H9 (cell line): ENCODE measurements at regions not wholly inside any gene's neighbourhood (a gene's known extent, or its start where the extent isn't known, plus 50 kb on each side); places are given as distances from the start of the nearest gene placed in this dataset.

Source experiments
- DNase-seq: peaks from one replicate; pipeline ENCODE4 v3.0.0-alpha.2; 2017
- H2AFZ ChIP-seq: one replicate; pipeline ENCODE4 v1.6.1; 2013; ENCODE audit warnings: mild to moderate bottlenecking, low read length, control low read depth, moderate library complexity
- H2AK5ac ChIP-seq: 2 replicates; pipeline ENCODE4 v1.6.1; 2013; ENCODE audit warnings: low read length, control low read depth, mixed read lengths; ENCODE audit not compliant: insufficient read length
- H2BK120ac ChIP-seq: one replicate; pipeline ENCODE4 v1.6.1; 2013; ENCODE audit warnings: low read depth, mild to moderate bottlenecking, low read length, control low read depth, inconsistent platforms; ENCODE audit not compliant: poor library complexity, severe bottlenecking
- H2BK12ac ChIP-seq: 2 replicates; pipeline ENCODE4 v1.6.1; 2013; ENCODE audit warnings: low read length, control low read depth, mixed read lengths, low read depth; ENCODE audit not compliant: insufficient read length
- H2BK15ac ChIP-seq: 2 replicates; pipeline ENCODE4 v1.6.1; 2013; ENCODE audit warnings: low read depth, low read length, control low read depth
- H2BK20ac ChIP-seq: one replicate; pipeline ENCODE4 v1.6.1; 2013; ENCODE audit warnings: low read depth, mild to moderate bottlenecking, low read length, control low read depth, inconsistent platforms; ENCODE audit not compliant: poor library complexity, severe bottlenecking
- H2BK5ac ChIP-seq: 2 replicates; pipeline ENCODE4 v1.6.1; 2013; ENCODE audit warnings: low read length, control low read depth, mixed read lengths; ENCODE audit not compliant: insufficient read length
- H3K14ac ChIP-seq: 2 replicates; pipeline ENCODE4 v1.6.1; 2013; ENCODE audit warnings: low read length, control low read depth; ENCODE audit not compliant: insufficient read depth
- H3K18ac ChIP-seq: 2 replicates; pipeline ENCODE4 v1.6.1; 2013; ENCODE audit warnings: low read depth, mild to moderate bottlenecking, mixed read lengths, low read length, control low read depth; ENCODE audit not compliant: insufficient read length
- H3K23ac ChIP-seq: 2 replicates; pipeline ENCODE4 v1.6.1; 2013; ENCODE audit warnings: low read length, control low read depth, mixed read lengths, low read depth; ENCODE audit not compliant: insufficient read length
- H3K23me2 ChIP-seq: 2 replicates; pipeline ENCODE4 v1.6.1; 2013; ENCODE audit warnings: low read depth, mild to moderate bottlenecking, mixed read lengths, low read length, control low read depth; ENCODE audit not compliant: insufficient read length, poor library complexity, severe bottlenecking
- H3K27ac ChIP-seq: 2 replicates; pipeline ENCODE4 v1.5.1; 2013; ENCODE audit warnings: low read length, control low read depth, mixed read lengths, low read depth; ENCODE audit not compliant: insufficient read length
- H3K27me3 ChIP-seq: 2 replicates; pipeline ENCODE4 v1.6.1; 2013; ENCODE audit warnings: low read length, control low read depth, inconsistent platforms; ENCODE audit not compliant: insufficient read depth
- H3K4ac ChIP-seq: 2 replicates; pipeline ENCODE4 v1.6.1; 2013; ENCODE audit warnings: low read depth, mild to moderate bottlenecking, control low read depth, inconsistent platforms, low read length, moderate library complexity
- H3K4me1 ChIP-seq: 2 replicates; pipeline ENCODE4 v1.6.1; 2013; ENCODE audit warnings: low read length, control low read depth, inconsistent platforms; ENCODE audit not compliant: insufficient read depth
- H3K4me2 ChIP-seq: 2 replicates; pipeline ENCODE4 v1.6.1; 2013; ENCODE audit warnings: low read length, control low read depth, mixed read lengths; ENCODE audit not compliant: insufficient read length, insufficient read depth
- H3K56ac ChIP-seq: 2 replicates; pipeline ENCODE4 v1.6.1; 2013; ENCODE audit warnings: low read depth, mild to moderate bottlenecking, mixed read lengths, low read length, control low read depth; ENCODE audit not compliant: insufficient read length
- H3K79me1 ChIP-seq: 2 replicates; pipeline ENCODE4 v1.6.1; 2013; ENCODE audit warnings: low read depth, mild to moderate bottlenecking, moderate library complexity, low read length, control low read depth, inconsistent platforms; ENCODE audit not compliant: insufficient read depth, poor library complexity, severe bottlenecking
- H3K79me2 ChIP-seq: 2 replicates; pipeline ENCODE4 v1.6.1; 2013; ENCODE audit warnings: low read length, control low read depth, inconsistent platforms; ENCODE audit not compliant: insufficient read depth
- H3K9ac ChIP-seq: 2 replicates; pipeline ENCODE4 v1.6.1; 2013; ENCODE audit warnings: low read length, control low read depth, mixed read lengths; ENCODE audit not compliant: insufficient read length; ENCODE audit errors: extremely low read depth
- H3K9me3 ChIP-seq: one replicate; pipeline ENCODE4 v1.6.1; 2013; ENCODE audit warnings: low read depth, low read length, inconsistent platforms; ENCODE audit not compliant: control insufficient read depth
- H3T11ph ChIP-seq: one replicate; pipeline ENCODE4 v1.6.1; 2013; ENCODE audit warnings: mild to moderate bottlenecking, low read length, control low read depth, inconsistent platforms
- H4K20me1 ChIP-seq: one replicate; pipeline ENCODE4 v1.6.1; 2013; ENCODE audit not compliant: control insufficient read depth, insufficient read length, insufficient read depth
- H4K5ac ChIP-seq: 2 replicates; pipeline ENCODE4 v1.6.1; 2013; ENCODE audit warnings: low read depth, mild to moderate bottlenecking, mixed read lengths, low read length, control low read depth; ENCODE audit not compliant: insufficient read length
- H4K8ac ChIP-seq: replicated peaks from 2 replicates; pipeline ENCODE4 v1.6.1; 2013; ENCODE audit warnings: low read length, control low read depth, mixed read lengths, low read depth; ENCODE audit not compliant: insufficient read length
- H4K91ac ChIP-seq: 2 replicates; pipeline ENCODE4 v1.6.1; 2013; ENCODE audit warnings: low read depth, mild to moderate bottlenecking, moderate library complexity, mixed read lengths, low read length, control low read depth; ENCODE audit not compliant: insufficient read length
- H3K27ac Mint-ChIP-seq, 3 experiments: 2 replicates in 2 of 3; 3 replicates in 1 of 3; pipeline ENCODE4 v1.8.0; 2020 to 2021; ENCODE audit warnings: mixed read lengths in 3 of 3, mild to moderate bottlenecking in 1 of 3, moderate library complexity in 1 of 3
- H3K27me3 Mint-ChIP-seq: 2 replicates; pipeline ENCODE4 v1.8.0; 2021; ENCODE audit warnings: low read depth, mild to moderate bottlenecking, moderate library complexity, mixed read lengths
- H3K36me3 Mint-ChIP-seq, 3 experiments: 2 replicates in 2 of 3; 3 replicates in 1 of 3; pipeline ENCODE4 v1.8.0; 2020 to 2021; ENCODE audit warnings: low read depth in 3 of 3, mixed read lengths in 3 of 3; ENCODE audit not compliant: insufficient read depth in 1 of 3
- H3K4me1 Mint-ChIP-seq, 2 experiments: 2 replicates each; pipeline ENCODE4 v1.8.0; 2020; ENCODE audit warnings: mixed read lengths in 2 of 2
- H3K4me3 Mint-ChIP-seq, 2 experiments: 2 replicates in 1 of 2; 3 replicates in 1 of 2; pipeline ENCODE4 v1.8.0; 2020 to 2021; ENCODE audit warnings: mild to moderate bottlenecking in 2 of 2, mixed read lengths in 2 of 2, moderate library complexity in 1 of 2
- H3K9me3 Mint-ChIP-seq, 2 experiments: 2 replicates in 1 of 2; 3 replicates in 1 of 2; pipeline ENCODE4 v1.8.0; 2020; ENCODE audit warnings: mild to moderate bottlenecking in 2 of 2, mixed read lengths in 2 of 2, moderate library complexity in 1 of 2
- CTCF ChIP-seq: fragments of 200-600 bp; sonication (generic); conservative IDR thresholded peaks from 3 replicates; pipeline ENCODE4 v1.8.0; 2021; ENCODE audit warnings: antibody characterized with exemption, mild to moderate bottlenecking
- WGBS: extraction: QIAGEN DNeasy Blood & Tissue Kit; methylation state at CpG from one replicate; pipeline ENCODE4 v1.1.7; 2013; ENCODE audit warnings: missing lambda C conversion rate, low lambda C conversion rate, mixed read lengths; ENCODE audit not compliant: insufficient read length; ENCODE audit errors: extremely low coverage; 5-methylcytosine and 5-hydroxymethylcytosine counted together

- H3K9me3 Mint-ChIP-seq: no peaks in the 10 kb centered on the region; a peak in 1 of 5 replicates
- Histone ChIP-seq H3K23ac (no peak overlapping the region), H3T11ph (no peak overlapping the region), H4K8ac (no peak overlapping the region), H4K20me1 (no peaks in the 10 kb centered on the region), H3K23me2 (no peaks in the 10 kb centered on the region), H2AFZ (no peak overlapping the region), H2BK15ac (no peak overlapping the region), H3K27ac (no peak overlapping the region), H2AK5ac (no peak overlapping the region), H2BK12ac (no peak overlapping the region), H2BK120ac (no peak overlapping the region), H3K18ac (no peak overlapping the region), H3K56ac (no peak overlapping the region), H4K91ac (no peak overlapping the region), H3K79me1 (no peaks in the 10 kb centered on the region), H3K4me1 (peaks cover 2% of the 10 kb centered on the region; the same call in 1 of the 2 replicates), H3K9me3 (no peaks in the 10 kb centered on the region), H3K14ac (no peak overlapping the region), H4K5ac (no peak overlapping the region), H3K79me2 (no peaks in the 10 kb centered on the region), H3K4ac (no peak overlapping the region), H3K4me2 (no peak overlapping the region), H3K9ac (no peak overlapping the region), H3K27me3 (no peaks in the 10 kb centered on the region), H2BK5ac (no peak overlapping the region), H2BK20ac (no peak overlapping the region)
- no CpG with 5 or more reads among the region's 5 CpGs for WGBS
- peaks cover 11 to 16% of the 10 kb centered on the region in 2 experiments for H3K4me1 Mint-ChIP-seq
- H3K27ac Mint-ChIP-seq: peak overlapping the region in 2 of 3 experiments; percentile 41 to 61; a peak in 3 of 7 replicates
- TF ChIP-seq CTCF: no peak
- no peaks in the 10 kb centered on the region for H3K27me3 Mint-ChIP-seq
- no peaks in the 10 kb centered on the region for H3K36me3 Mint-ChIP-seq
- DNase-seq: no peak
- H3K4me3 Mint-ChIP-seq: no peak overlapping the region
Observed at GRCh38 chr1:101632548-101633272, 364.0 kb downstream of the OLFM3 start.
